Inferior parietal cortex (tissue), 1 donor: ENCODE measurements at regions not wholly inside any gene's neighbourhood (a gene's known extent, or its start where the extent isn't known, plus 50 kb on each side); places are given as distances from the start of the nearest gene placed in this dataset.
"Not testable (repeated sequence)": the region's sequence is repeated elsewhere in the genome, so short reads cannot be mapped to it uniquely, and the experiment has no call there.

ENCODE experiments used
- DNase-seq: peaks from one replicate; pipeline ENCODE4 v3.0.0-alpha.2; 2016; ENCODE audit errors: extremely low spot score

- DNase-seq, result no peak
Measured at GRCh38 chr6:66321017-66321416, 614.0 kb upstream of the EYS start.

DNA sequence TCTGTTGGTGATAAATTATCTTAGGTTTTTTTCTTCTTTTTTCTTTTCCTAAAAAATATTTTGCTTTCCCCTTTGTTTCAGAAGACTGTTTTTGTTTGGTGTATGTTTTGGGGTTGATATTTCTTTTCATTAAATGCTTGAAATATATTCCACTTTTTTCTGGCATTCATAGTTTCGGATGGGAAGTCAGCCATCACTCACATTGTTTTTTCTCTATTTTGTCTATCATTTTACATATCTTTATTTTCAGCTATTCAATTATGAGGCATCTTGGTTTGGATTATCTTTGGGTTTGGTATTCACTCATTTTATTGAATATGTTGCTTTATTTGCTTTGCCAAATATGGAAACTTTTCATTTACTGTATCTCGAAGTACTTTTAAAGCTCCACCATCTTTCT lies 600.5 kb upstream of the EYS start:
- DNase-seq, result no peak

- DNase-seq, result no peak
Measured at GRCh38 chr6:66291905-66292304, 584.9 kb upstream of the EYS start.

- DNase-seq, result no peak
Measured at GRCh38 chr6:66289889-66290288, 582.9 kb upstream of the EYS start.

GRCh38 chr6:66278115-66278514 lies 571.1 kb upstream of the EYS start:
- DNase-seq, result no peak

GRCh38 chr6:66277400-66277799 lies 570.4 kb upstream of the EYS start:
- no peak for DNase-seq

- DNase-seq, result no peak
Measured at GRCh38 chr6:66265737-66266136, 558.7 kb upstream of the EYS start.

DNA sequence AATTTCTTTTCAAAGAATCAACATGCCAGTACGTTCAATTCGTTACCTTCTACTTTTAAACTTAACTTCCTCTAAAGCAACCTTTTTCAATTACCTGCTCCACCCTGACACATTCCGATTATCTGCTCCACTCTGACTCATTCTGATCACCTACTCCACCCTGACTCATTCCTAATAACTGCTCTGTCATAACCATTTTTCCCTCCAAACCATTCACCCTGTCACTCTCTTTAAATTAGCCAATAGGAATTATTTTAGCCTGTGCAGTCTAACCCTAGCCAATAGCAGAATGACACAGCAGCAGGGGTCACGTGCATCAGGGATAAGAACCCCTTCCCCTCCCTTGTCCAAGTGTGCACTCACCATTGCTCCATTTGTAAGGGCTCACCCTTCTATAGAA lies 557.4 kb upstream of the EYS start:
- no peak for DNase-seq

- not testable (repeated sequence) for DNase-seq
Measured at GRCh38 chr6:66258731-66259487, 551.9 kb upstream of the EYS start.

- peak; percentile 21 for DNase-seq
Measured at GRCh38 chr6:66245231-66245630, 538.2 kb upstream of the EYS start.

GRCh38 chr6:66238851-66239250 lies 531.8 kb upstream of the EYS start:
- DNase-seq, result no peak

- no peak for DNase-seq
Measured at GRCh38 chr6:66232890-66233289, 525.9 kb upstream of the EYS start.

DNA sequence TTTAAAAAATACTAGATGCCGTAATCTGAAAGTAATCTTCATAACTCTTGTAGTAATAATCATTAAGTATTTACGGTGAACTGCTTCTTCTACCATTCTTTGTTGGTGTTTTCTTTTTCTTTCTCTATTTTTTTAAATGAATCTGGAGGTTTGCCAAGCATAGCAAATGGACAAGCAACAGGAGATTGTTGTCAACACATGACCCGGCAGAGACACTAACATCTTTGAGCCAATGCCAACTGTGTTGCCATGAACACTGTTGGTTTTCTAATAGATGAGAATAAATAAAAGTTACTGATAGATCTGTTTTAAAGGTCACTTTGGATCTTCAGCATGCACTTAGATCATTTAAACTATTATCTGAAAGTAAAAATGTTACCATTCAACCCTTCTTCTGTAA lies 523.6 kb upstream of the EYS start:
- no peak for DNase-seq

GRCh38 chr6:66226109-66226508 lies 519.1 kb upstream of the EYS start:
- peak; percentile 74 for DNase-seq

GRCh38 chr6:66210964-66211363 lies 503.9 kb upstream of the EYS start:
- DNase-seq, result no peak

- no peak for DNase-seq
Measured at GRCh38 chr6:66200390-66200789, 493.4 kb upstream of the EYS start.

- DNase-seq, result no peak
Measured at GRCh38 chr6:66199171-66199570, 492.1 kb upstream of the EYS start.

DNA sequence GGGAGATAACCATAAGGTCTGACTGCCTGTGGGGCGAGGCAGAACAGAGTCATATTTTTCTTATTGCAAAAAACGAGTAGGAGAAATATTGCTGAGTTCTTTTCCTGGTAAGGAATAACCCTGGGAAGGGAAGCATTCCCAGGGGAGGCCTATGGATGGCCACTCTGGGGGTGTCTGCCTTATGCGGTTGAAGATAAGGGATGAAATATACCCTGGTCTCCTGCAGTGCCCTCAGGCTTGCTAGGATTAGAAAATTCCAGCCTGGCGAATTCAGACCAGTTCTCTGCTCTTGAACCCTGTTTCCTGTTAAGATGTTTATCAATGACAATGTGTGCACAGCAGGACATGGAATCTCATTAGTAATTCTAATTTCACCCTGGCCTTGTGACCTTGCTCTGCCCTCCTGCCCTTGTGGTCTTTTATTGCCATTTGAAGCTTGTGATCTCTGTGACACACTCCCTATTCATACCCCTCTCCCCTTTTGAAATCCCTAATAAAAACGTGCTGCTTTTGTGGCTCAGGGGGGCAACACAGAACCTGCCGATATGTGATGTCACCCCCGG lies 491.1 kb upstream of the EYS start:
- DNase-seq, result no peak

GRCh38 chr6:66190858-66191257 lies 483.8 kb upstream of the EYS start:
- DNase-seq, result no peak

DNA sequence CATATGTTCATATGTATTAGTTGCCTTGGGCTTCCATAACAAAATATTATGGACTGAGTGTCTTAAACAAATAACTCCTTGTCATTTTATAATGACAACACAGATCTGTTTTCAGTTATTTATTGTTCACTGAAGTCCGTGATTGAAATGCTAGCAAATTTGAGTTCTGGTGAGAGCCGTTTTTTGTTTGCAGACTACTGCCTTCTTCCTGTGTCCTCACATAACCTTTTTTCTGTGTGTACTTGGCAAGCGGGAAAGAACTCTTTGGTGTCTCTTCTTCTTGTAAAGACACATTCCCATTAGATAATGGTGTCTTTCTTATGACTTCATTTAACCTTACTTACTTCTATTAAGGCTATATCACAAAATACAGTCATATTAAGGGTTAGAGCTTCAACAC lies 482.9 kb upstream of the EYS start:
- no peak for DNase-seq

DNA sequence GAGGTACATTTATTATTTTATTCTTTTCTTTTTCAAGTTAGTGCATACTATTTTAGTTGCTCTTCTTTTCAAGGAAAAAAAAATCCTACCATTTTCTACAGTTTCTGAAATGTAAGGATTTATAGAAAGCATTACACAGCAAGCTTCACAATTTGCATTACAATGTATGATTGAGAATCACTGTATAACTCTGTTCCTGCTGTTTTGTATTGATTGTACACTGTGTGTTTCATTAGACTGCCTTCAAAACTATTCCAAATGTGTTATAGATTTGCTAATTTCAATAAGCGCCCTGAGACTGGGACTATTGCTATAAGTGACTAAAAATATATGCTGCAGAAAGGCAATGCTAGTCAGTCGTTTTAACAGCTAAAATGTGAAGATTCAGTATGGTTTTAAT lies 479.7 kb upstream of the EYS start:
- no peak for DNase-seq

DNA sequence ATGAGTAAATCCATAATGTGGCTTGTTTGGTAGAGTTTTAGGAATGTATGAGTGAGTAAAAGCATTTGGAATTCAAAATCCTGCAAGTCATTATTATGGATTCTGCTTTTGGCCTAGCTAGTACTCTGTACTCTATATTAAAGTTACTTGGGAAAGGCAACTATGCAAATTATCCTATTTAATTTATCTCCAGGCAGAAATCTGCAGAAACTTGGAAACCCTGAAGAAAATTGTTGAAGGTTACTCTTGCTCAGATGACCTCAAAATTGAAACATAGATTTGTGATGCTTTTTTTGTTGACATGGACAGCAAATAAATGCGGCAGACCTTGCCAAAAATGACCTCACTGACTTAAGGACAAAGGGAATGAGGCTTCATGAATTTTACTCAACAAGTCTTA lies 477.1 kb upstream of the EYS start:
- no peak for DNase-seq

DNA sequence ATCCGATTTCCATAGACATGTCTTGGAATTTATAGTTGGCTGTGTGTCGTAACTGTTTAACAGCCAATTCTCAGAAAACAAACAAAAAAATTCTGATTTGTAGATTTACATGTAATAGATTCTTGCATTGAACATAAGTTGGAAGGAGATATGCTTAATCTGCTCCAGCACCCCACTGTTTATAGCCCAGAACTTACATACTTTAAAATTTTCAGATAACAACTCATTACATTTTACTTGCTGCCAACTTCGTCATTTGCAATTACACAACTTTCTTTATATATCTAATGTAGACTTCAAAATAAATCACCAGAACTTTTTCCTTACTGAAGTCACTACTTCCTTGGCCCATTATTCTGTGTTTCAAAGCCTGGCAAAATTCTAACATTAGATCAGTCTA lies 472.3 kb upstream of the EYS start:
- no peak for DNase-seq

- DNase-seq, result no peak
Measured at GRCh38 chr6:66173587-66173986, 466.6 kb upstream of the EYS start.
